ENCODE measurements at regions not wholly inside any gene's neighbourhood (a gene's known extent, or its start where the extent isn't known, plus 50 kb on each side); places are given as distances from the start of the nearest gene placed in this dataset.

DNA sequence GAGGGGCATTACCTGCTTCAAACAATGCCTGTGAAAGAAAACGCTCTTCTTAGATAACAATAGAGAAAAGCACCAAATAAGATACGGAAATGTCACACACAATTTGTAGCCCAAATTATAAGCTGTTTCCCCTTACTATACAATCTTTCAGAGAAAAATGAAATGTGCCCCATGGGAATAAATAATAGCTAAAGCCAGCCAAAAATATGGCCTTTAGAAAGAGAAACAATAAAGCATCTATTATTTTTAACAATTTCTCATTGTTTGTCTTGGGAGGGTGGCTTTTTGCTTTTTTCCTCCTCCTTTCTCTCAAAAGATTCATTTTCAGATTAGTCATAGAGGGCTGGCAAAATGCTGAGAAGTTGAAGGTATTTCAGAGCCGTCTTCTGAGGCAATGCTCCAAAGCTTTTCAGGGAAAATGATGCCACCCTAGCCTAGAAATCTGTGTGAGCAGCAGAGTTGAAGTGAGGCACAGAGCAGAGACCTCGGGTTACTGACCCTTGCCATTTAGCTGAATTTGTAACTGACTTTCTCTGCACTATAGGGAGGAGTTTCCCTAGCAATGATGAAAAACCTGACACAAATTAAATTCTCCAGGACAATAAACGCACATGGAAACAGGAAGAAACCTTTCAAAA, 86.3 kb upstream of the PRICKLE2 start:
- TF ChIP-seq, protein P1, sequence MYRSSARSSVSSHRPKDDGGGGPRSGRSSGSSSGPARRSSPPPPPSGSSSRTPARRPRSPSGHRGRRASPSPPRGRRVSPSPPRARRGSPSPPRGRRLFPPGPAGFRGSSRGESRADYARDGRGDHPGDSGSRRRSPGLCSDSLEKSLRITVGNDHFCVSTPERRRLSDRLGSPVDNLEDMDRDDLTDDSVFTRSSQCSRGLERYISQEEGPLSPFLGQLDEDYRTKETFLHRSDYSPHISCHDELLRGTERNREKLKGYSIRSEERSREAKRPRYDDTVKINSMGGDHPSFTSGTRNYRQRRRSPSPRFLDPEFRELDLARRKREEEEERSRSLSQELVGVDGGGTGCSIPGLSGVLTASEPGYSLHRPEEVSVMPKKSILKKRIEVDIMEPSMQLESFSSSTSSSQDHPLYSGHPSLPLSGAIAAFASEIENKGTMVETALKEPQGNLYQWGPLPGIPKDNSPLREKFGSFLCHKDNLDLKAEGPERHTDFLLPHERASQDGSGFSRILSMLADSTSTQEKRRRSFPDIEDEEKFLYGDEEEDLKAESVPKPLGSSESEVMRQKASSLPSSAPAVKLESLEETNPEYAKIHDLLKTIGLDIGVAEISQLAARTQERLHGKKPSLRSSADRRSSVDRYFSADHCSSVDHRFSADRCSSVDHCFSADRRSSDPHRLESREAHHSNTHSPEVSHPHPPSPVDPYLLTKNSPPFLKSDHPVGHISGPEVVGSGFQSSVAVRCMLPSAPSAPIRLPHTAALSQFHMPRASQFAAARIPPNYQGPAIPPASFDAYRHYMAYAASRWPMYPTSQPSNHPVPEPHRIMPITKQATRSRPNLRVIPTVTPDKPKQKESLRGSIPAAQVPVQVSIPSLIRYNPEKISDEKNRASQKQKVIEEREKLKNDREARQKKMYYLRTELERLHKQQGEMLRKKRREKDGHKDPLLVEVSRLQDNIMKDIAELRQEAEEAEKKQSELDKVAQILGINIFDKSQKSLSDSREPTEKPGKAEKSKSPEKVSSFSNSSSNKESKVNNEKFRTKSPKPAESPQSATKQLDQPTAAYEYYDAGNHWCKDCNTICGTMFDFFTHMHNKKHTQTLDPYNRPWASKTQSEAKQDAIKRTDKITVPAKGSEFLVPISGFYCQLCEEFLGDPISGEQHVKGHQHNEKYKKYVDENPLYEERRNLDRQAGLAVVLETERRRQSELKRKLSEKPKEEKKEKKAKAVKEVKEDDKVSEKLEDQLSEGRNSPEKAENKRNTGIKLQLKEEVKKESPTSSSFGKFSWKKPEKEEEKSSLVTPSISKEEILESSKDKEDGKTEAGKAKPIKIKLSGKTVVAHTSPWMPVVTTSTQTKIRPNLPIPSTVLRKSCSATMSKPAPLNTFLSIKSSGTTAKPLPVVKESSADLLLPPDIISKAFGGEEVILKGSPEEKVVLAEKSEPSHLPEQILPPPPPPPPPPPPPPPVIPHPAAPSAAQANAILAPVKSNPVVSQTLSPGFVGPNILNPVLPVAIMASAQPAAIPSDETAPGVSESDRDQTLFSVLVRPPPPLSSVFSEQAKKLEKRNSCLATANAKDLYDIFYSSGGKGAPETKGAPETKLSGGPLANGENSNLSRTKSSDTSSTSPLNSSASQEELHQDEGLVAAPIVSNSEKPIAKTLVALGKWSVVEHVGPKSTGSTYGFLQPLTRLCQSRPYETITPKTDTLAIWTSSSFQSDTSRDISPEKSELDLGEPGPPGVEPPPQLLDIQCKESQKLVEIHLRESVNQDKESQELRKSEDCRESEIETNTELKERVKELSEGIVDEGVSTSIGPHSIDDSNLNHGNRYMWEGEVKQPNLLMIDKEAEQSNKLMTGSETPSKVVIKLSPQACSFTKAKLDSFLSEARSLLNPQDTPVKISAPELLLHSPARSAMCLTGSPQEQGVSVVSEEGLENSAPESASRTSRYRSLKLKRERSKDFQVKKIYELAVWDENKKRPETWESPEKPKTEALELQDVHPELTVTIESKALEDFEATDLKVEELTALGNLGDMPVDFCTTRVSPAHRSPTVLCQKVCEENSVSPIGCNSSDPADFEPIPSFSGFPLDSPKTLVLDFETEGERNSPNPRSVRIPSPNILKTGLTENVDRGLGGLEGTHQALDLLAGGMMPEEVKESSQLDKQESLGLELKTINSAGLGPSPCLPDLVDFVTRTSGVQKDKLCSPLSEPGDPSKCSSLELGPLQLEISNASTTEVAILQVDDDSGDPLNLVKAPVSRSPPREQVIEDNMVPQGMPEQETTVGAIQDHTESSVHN (CRISPR knock-in tag; IDR thresholded peaks at IDR 0.05) = no peak
- TF ChIP-seq, protein P2, sequence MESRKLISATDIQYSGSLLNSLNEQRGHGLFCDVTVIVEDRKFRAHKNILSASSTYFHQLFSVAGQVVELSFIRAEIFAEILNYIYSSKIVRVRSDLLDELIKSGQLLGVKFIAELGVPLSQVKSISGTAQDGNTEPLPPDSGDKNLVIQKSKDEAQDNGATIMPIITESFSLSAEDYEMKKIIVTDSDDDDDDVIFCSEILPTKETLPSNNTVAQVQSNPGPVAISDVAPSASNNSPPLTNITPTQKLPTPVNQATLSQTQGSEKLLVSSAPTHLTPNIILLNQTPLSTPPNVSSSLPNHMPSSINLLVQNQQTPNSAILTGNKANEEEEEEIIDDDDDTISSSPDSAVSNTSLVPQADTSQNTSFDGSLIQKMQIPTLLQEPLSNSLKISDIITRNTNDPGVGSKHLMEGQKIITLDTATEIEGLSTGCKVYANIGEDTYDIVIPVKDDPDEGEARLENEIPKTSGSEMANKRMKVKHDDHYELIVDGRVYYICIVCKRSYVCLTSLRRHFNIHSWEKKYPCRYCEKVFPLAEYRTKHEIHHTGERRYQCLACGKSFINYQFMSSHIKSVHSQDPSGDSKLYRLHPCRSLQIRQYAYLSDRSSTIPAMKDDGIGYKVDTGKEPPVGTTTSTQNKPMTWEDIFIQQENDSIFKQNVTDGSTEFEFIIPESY (CRISPR knock-in tag; IDR thresholded peaks at IDR 0.05) = no peak
- TF ChIP-seq, protein P3, sequence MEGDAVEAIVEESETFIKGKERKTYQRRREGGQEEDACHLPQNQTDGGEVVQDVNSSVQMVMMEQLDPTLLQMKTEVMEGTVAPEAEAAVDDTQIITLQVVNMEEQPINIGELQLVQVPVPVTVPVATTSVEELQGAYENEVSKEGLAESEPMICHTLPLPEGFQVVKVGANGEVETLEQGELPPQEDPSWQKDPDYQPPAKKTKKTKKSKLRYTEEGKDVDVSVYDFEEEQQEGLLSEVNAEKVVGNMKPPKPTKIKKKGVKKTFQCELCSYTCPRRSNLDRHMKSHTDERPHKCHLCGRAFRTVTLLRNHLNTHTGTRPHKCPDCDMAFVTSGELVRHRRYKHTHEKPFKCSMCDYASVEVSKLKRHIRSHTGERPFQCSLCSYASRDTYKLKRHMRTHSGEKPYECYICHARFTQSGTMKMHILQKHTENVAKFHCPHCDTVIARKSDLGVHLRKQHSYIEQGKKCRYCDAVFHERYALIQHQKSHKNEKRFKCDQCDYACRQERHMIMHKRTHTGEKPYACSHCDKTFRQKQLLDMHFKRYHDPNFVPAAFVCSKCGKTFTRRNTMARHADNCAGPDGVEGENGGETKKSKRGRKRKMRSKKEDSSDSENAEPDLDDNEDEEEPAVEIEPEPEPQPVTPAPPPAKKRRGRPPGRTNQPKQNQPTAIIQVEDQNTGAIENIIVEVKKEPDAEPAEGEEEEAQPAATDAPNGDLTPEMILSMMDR (CRISPR knock-in tag; IDR thresholded peaks at IDR 0.05) = no peak
- TF ChIP-seq ZNF749 (CRISPR knock-in tag; IDR thresholded peaks at IDR 0.05; ENCODE audit: borderline replicate concordance) (no peak), ZZZ3 (CRISPR knock-in tag; IDR thresholded peaks at IDR 0.05; ENCODE audit: borderline replicate concordance) (no peak), DNMT1 (CRISPR knock-in tag; IDR thresholded peaks at IDR 0.05) (no peak), POLR2A (IDR thresholded peaks at IDR 0.05; ENCODE audit: insufficient read depth in 1 of 2, low read depth in 2 of 2, low read length in 2 of 2) (no peak)

All from HepG2 (cell line).